ENCODE measurements at regions not wholly inside any gene's neighbourhood (a gene's known extent, or its start where the extent isn't known, plus 50 kb on each side); places are given as distances from the start of the nearest gene placed in this dataset.
"Not testable (repeated sequence)": the region's sequence is repeated elsewhere in the genome, so short reads cannot be mapped to it uniquely, and the experiment has no call there.

DNA sequence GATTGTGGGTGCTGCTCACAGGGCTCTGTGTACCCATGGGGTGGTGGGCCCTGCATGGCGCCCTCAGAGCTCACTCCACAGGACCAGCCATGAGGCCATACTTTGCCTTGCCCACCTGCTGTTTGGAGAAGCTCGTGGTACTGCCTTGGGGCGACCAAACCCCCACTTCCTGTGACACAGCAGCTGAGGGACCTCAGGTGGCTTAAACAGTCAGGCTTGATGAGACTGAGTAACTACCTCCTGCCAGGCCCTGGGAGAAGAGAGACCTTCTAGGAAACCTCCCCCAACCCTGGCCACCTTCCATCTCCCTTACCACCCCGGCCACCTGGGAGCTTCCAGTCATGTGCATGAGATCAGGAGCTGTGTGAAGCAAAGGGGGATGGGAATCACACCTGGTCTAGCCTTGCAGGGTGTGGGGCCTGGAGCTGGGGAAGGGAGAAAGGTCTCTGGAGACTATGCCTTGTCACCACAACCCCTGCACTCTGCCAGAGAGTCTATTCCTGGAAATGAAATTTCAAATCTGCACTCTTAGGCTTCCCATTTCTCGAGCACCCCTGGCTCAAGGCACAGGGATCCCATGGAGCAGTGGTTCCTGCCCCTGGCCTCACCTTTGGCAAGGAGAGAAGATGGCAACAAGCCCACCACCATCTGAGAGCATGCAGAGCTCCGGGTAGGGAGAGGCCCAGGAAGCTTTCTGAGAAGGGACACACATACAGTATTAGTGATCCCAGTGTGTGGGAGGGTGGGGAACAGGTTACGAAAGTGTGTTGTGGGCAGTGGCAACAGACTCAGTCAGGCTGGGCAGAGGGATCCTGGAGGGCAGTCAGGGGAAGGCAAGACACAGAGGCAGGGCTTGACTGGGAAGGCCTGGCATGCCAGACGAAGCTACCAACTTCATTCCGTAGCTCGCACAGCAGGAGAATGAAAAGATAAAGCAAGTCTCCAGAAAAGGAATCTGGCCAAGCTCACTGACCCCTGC, 125.0 kb downstream of the URI1 start:
- WGBS, 4 donors: 80 to 90% (median 85%) methylated on average over 7 to 10 of the region's 10 CpGs
- H3K9me3 ChIP-seq (replicated peaks in 1 of 3): no peaks in the 10 kb centered on the region
- TF ChIP-seq CTCF (IDR thresholded peaks at IDR 0.05) (no peak), POLR2A (IDR thresholded peaks at IDR 0.05) (no peak)
- no peak overlapping the region for H3K27ac ChIP-seq
- DNase-seq: peak in 1 of 7 donors; percentile 30
- H3K4me3 ChIP-seq: no peak overlapping the region
- intact Hi-C loops (cut with DNase I): no loop called here
- no peaks in the 10 kb centered on the region for H3K4me1 ChIP-seq (replicated peaks in 1 of 2)
- H3K36me3 ChIP-seq (replicated peaks in 1 of 2): no peaks in the 10 kb centered on the region
- H3K27me3 ChIP-seq: no peaks in the 10 kb centered on the region

DNA sequence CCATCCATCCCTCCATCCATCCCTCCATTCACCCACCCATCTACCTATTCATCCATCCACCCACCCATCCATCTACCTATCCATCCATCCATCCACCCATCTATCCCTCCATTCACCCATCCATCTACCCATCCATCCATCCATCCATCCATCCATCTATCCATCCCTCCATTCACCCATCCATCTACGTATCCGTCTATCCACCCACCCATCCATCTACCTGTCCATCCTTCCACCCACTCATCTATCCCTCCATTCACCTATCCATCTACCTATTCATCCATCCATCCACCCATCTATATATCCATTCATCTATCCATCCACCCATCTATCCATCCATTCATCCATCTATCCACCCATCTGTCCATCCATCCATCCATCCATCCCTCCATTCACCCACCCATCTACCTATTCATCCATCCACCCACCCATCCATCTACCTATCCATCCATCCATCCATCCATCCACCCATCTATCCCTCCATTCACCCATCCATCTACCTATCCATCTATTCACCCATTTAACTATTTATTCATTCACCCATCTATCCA, 126.0 kb downstream of the URI1 start:
- H3K4me3 ChIP-seq; H3K9me3 ChIP-seq (replicated peaks in 1 of 3); H3K36me3 ChIP-seq (replicated peaks in 1 of 2); H3K4me1 ChIP-seq (replicated peaks in 1 of 2); H3K27me3 ChIP-seq; intact Hi-C loops (cut with DNase I); H3K27ac ChIP-seq; DNase-seq: not testable (repeated sequence)
- 89 to 95% (median 92%) methylated on average over 2 of the region's 2 CpGs for WGBS, 4 donors

- Histone ChIP-seq H3K4me1 (replicated peaks in 1 of 2) (no peaks in the 10 kb centered on the region), H3K27me3 (no peaks in the 10 kb centered on the region), H3K4me3 (no peak overlapping the region), H3K36me3 (replicated peaks in 1 of 2) (no peaks in the 10 kb centered on the region), H3K9me3 (replicated peaks in 1 of 3) (no peaks in the 10 kb centered on the region), H3K27ac (no peak overlapping the region)
- 87 to 95% (median 94%) methylated on average over 2 of the region's 2 CpGs for WGBS, 4 donors
- DNase-seq: peak in 1 of 7 donors; percentile 11
- intact Hi-C loops (cut with DNase I): no loop called here
- TF ChIP-seq POLR2A (IDR thresholded peaks at IDR 0.05) (no peak), CTCF (IDR thresholded peaks at IDR 0.05) (no peak)
These were observed 126.7 kb downstream of the URI1 start for GRCh38 chr19:30068528-30069395.

GRCh38 chr19:30069535-30070197, 127.6 kb downstream of the URI1 start:
- H3K4me1 ChIP-seq (replicated peaks in 1 of 2): no peaks in the 10 kb centered on the region
- no peak for DNase-seq
- no peak overlapping the region for H3K4me3 ChIP-seq
- no peaks in the 10 kb centered on the region for H3K36me3 ChIP-seq (replicated peaks in 1 of 2)
- no peaks in the 10 kb centered on the region for H3K9me3 ChIP-seq (replicated peaks in 1 of 3)
- H3K27ac ChIP-seq: no peak overlapping the region
- TF ChIP-seq CTCF (IDR thresholded peaks at IDR 0.05) (no peak), POLR2A (IDR thresholded peaks at IDR 0.05) (no peak)
- 71 to 83% (median 74%) methylated on average over 4 to 8 of the region's 8 CpGs for WGBS, 4 donors
- intact Hi-C loops (cut with DNase I): no loop called here
- H3K27me3 ChIP-seq: no peaks in the 10 kb centered on the region
